ENCODE measurements at regions not wholly inside any gene's neighbourhood (a gene's known extent, or its start where the extent isn't known, plus 50 kb on each side); places are given as distances from the start of the nearest gene placed in this dataset.
"Not testable (repeated sequence)": the region's sequence is repeated elsewhere in the genome, so short reads cannot be mapped to it uniquely, and the experiment has no call there.

- no peak for DNase-seq (ENCODE audit: low spot score)
Measured at GRCh38 chr3:176870451-176870850, 326.8 kb downstream of the TBL1XR1 start.

- peak; percentile 25 for DNase-seq (ENCODE audit: low spot score)
Measured at GRCh38 chr3:176867681-176868663, 329.3 kb downstream of the TBL1XR1 start.

- no peak for DNase-seq (ENCODE audit: low spot score)
Measured at GRCh38 chr3:176861137-176861536, 336.1 kb downstream of the TBL1XR1 start.

GRCh38 chr3:176856721-176857120, 340.6 kb downstream of the TBL1XR1 start:
- DNase-seq (ENCODE audit: low spot score): no peak

GRCh38 chr3:176855901-176856486, 341.3 kb downstream of the TBL1XR1 start:
- no peak for DNase-seq (ENCODE audit: low spot score)

- no peak for DNase-seq (ENCODE audit: low spot score)
Measured at GRCh38 chr3:176855213-176855612, 342.1 kb downstream of the TBL1XR1 start.

GRCh38 chr3:176850498-176850897, 346.8 kb downstream of the TBL1XR1 start:
- no peak for DNase-seq (ENCODE audit: low spot score)

GRCh38 chr3:176848431-176849214, 348.7 kb downstream of the TBL1XR1 start:
- no peak for DNase-seq (ENCODE audit: low spot score)

- DNase-seq (ENCODE audit: low spot score): no peak
Measured at GRCh38 chr3:176842914-176843313, 354.4 kb downstream of the TBL1XR1 start.

GRCh38 chr3:176840641-176841286, 356.5 kb downstream of the TBL1XR1 start:
- no peak for DNase-seq (ENCODE audit: low spot score)

- DNase-seq (ENCODE audit: low spot score): no peak
Measured at GRCh38 chr3:176839901-176840300, 357.4 kb downstream of the TBL1XR1 start.

GRCh38 chr3:176839466-176839865, 357.8 kb downstream of the TBL1XR1 start:
- DNase-seq (ENCODE audit: low spot score): no peak

GRCh38 chr3:176827244-176827643, 370.0 kb downstream of the TBL1XR1 start:
- not testable (repeated sequence) for DNase-seq (ENCODE audit: low spot score)

- DNase-seq (ENCODE audit: low spot score): no peak
Measured at GRCh38 chr3:176824811-176825210, 372.5 kb downstream of the TBL1XR1 start.

- no peak for DNase-seq (ENCODE audit: low spot score)
Measured at GRCh38 chr3:176820764-176821163, 376.5 kb downstream of the TBL1XR1 start.

GRCh38 chr3:176816937-176817336, 380.3 kb downstream of the TBL1XR1 start:
- no peak for DNase-seq (ENCODE audit: low spot score)

- peak; percentile 33 for DNase-seq (ENCODE audit: low spot score)
Measured at GRCh38 chr3:176814285-176814684, 383.0 kb downstream of the TBL1XR1 start.

GRCh38 chr3:176807938-176808337, 389.3 kb downstream of the TBL1XR1 start:
- no peak for DNase-seq (ENCODE audit: low spot score)

- no peak for DNase-seq (ENCODE audit: low spot score)
Measured at GRCh38 chr3:176799675-176800074, 397.6 kb downstream of the TBL1XR1 start.

- DNase-seq (ENCODE audit: low spot score): no peak
Measured at GRCh38 chr3:176798680-176799079, 398.6 kb downstream of the TBL1XR1 start.

GRCh38 chr3:176796371-176796770, 400.9 kb downstream of the TBL1XR1 start:
- no peak for DNase-seq (ENCODE audit: low spot score)

- DNase-seq (ENCODE audit: low spot score): no peak
Measured at GRCh38 chr3:176795891-176796290, 401.4 kb downstream of the TBL1XR1 start.
